ENCODE measurements at regions not wholly inside any gene's neighbourhood (a gene's known extent, or its start where the extent isn't known, plus 50 kb on each side); places are given as distances from the start of the nearest gene placed in this dataset.

- intact Hi-C loops (cut with DNase I) = no loop called here
- Histone ChIP-seq H3K9me3 (no peaks in the 10 kb centered on the region), H3K27me3 (no peaks in the 10 kb centered on the region), H3K9ac (ENCODE audit: low read depth in 2 of 2, low read length in 2 of 2) (no peak overlapping the region), H3K4me1 (no peaks in the 10 kb centered on the region), H3K27ac (no peak overlapping the region), H3K4me3 (no peak overlapping the region), H3K36me3 (no peaks in the 10 kb centered on the region)
- no peak for TF ChIP-seq CTCF (IDR thresholded peaks at IDR 0.05)
- DNase-seq = no peak
Observed at GRCh38 chr7:35552691-35553090, 142.2 kb downstream of the HERPUD2 start.

GRCh38 chr7:35551321-35552081 lies 143.4 kb downstream of the HERPUD2 start:
- no peaks in the 10 kb centered on the region for H3K27me3 ChIP-seq
- DNase-seq = no peak
- no peak overlapping the region for H3K9ac ChIP-seq (ENCODE audit: low read depth in 2 of 2, low read length in 2 of 2)
- intact Hi-C loops (cut with DNase I) = no loop called here
- no peak overlapping the region for H3K4me3 ChIP-seq
- no peaks in the 10 kb centered on the region for H3K4me1 ChIP-seq
- H3K9me3 ChIP-seq = no peaks in the 10 kb centered on the region
- TF ChIP-seq CTCF (IDR thresholded peaks at IDR 0.05) = no peak
- no peak overlapping the region for H3K27ac ChIP-seq
- H3K36me3 ChIP-seq = no peaks in the 10 kb centered on the region

- Histone ChIP-seq H3K4me3 (no peak overlapping the region), H3K27me3 (no peaks in the 10 kb centered on the region), H3K27ac (no peak overlapping the region), H3K4me1 (no peaks in the 10 kb centered on the region), H3K9ac (ENCODE audit: low read depth in 2 of 2, low read length in 2 of 2) (no peak overlapping the region), H3K9me3 (no peaks in the 10 kb centered on the region), H3K36me3 (no peaks in the 10 kb centered on the region)
- no peak for TF ChIP-seq CTCF (IDR thresholded peaks at IDR 0.05)
- intact Hi-C loops (cut with DNase I) = no loop called here
- no peak for DNase-seq
Observed at GRCh38 chr7:35550831-35551230, 144.1 kb downstream of the HERPUD2 start.

- Histone ChIP-seq H3K9me3 (no peaks in the 10 kb centered on the region), H3K36me3 (no peaks in the 10 kb centered on the region), H3K4me1 (no peaks in the 10 kb centered on the region), H3K27ac (no peak overlapping the region), H3K27me3 (no peaks in the 10 kb centered on the region), H3K9ac (ENCODE audit: low read depth in 2 of 2, low read length in 2 of 2) (no peak overlapping the region), H3K4me3 (no peak overlapping the region)
- intact Hi-C loops (cut with DNase I) = no loop called here
- TF ChIP-seq CTCF (IDR thresholded peaks at IDR 0.05) = no peak
- no peak for DNase-seq
Observed at GRCh38 chr7:35549781-35550180, 145.2 kb downstream of the HERPUD2 start.

- DNase-seq = no peak
- H3K27me3 ChIP-seq = no peaks in the 10 kb centered on the region
- H3K27ac ChIP-seq = no peak overlapping the region
- no peaks in the 10 kb centered on the region for H3K9me3 ChIP-seq
- H3K4me1 ChIP-seq = no peaks in the 10 kb centered on the region
- H3K4me3 ChIP-seq = no peak overlapping the region
- no peak for TF ChIP-seq CTCF (IDR thresholded peaks at IDR 0.05)
- no peaks in the 10 kb centered on the region for H3K36me3 ChIP-seq
- intact Hi-C loops (cut with DNase I) = no loop called here
- H3K9ac ChIP-seq (ENCODE audit: low read depth in 2 of 2, low read length in 2 of 2) = no peak overlapping the region
Observed at GRCh38 chr7:35548291-35548690, 146.6 kb downstream of the HERPUD2 start.

Data from colonic mucosa (tissue), 4 donors.